Calu3 (cell line): ENCODE measurements at regions not wholly inside any gene's neighbourhood (a gene's known extent, or its start where the extent isn't known, plus 50 kb on each side); places are given as distances from the start of the nearest gene placed in this dataset.

ENCODE experiments used
- BruUV-seq: library from RNA; stranded (reverse); fragments of 400-500 nt; replicated peaks from 2 replicates; lab custom pipeline; 2021; lab: Mats Ljungman, UMichigan
- CTCF ChIA-PET: fragments of 300-600 bp; sonication (Branson Sonifier 250); formaldehyde crosslinking; loops from one replicate; lab custom pipeline; 2022; ENCODE audit warnings: antibody characterized with exemption; lab: Charles Lee
- DNase-seq: peaks from one replicate; pipeline ENCODE4 v3.0.0; 2022
- H3K27ac Mint-ChIP-seq: one replicate; pipeline ENCODE4 v1.8.0; 2022; ENCODE audit warnings: mixed read lengths; ENCODE audit not compliant: unreplicated experiment
- H3K27me3 Mint-ChIP-seq: one replicate; pipeline ENCODE4 v1.8.0; 2022; ENCODE audit warnings: mixed read lengths; ENCODE audit not compliant: unreplicated experiment
- H3K36me3 Mint-ChIP-seq: one replicate; pipeline ENCODE4 v1.8.0; 2022; ENCODE audit warnings: mild to moderate bottlenecking, moderate library complexity, mixed read lengths; ENCODE audit not compliant: insufficient read depth, unreplicated experiment
- H3K4me1 Mint-ChIP-seq: one replicate; pipeline ENCODE4 v1.8.0; 2022; ENCODE audit warnings: mild to moderate bottlenecking, low read depth, mixed read lengths; ENCODE audit not compliant: unreplicated experiment
- H3K4me3 Mint-ChIP-seq: one replicate; pipeline ENCODE4 v1.8.0; 2022; ENCODE audit warnings: mild to moderate bottlenecking, low read depth, moderate library complexity, mixed read lengths; ENCODE audit not compliant: unreplicated experiment
- H3K9me3 Mint-ChIP-seq: one replicate; pipeline ENCODE4 v1.8.0; 2022; ENCODE audit warnings: low read depth, mixed read lengths; ENCODE audit not compliant: unreplicated experiment
- CTCF ChIP-seq: fragments of 200-600 bp; IDR thresholded peaks from one replicate; pipeline ENCODE4 v1.8.0; 2022; ENCODE audit warnings: antibody characterized with exemption; ENCODE audit not compliant: unreplicated experiment
- intact Hi-C: fragments of 100-400 bp; cut with micrococcal nuclease; formaldehyde crosslinking; loops from one replicate; pipeline ENCODE4 v1.10.0; 2022; ENCODE audit not compliant: unreplicated experiment

- Mint-ChIP-seq H3K27me3 (no peaks in the 10 kb centered on the region), H3K9me3 (peaks cover 2% of the 10 kb centered on the region), H3K4me3 (no peak overlapping the region), H3K4me1 (no peaks in the 10 kb centered on the region), H3K36me3 (no peaks in the 10 kb centered on the region), H3K27ac (no peak overlapping the region)
- no peak for DNase-seq
- no TSS peak for BruUV-seq
- no peak for TF ChIP-seq CTCF
- CTCF ChIA-PET, result no interaction called here
- intact Hi-C loops, result no loop called here
These were observed 564.0 kb downstream of the TRHDE start for GRCh38 chr12:72836194-72836593.

- no peak for DNase-seq
- CTCF ChIA-PET, result no interaction called here
These were observed 567.5 kb downstream of the TRHDE start for GRCh38 chr12:72839696-72840095.

GRCh38 chr12:72863671-72864070 lies 591.5 kb downstream of the TRHDE start:
- intact Hi-C loops, result no loop called here
- Mint-ChIP-seq H3K27me3 (no peaks in the 10 kb centered on the region), H3K4me3 (no peak overlapping the region), H3K4me1 (peaks cover 7% of the 10 kb centered on the region), H3K27ac (no peak overlapping the region), H3K36me3 (no peaks in the 10 kb centered on the region), H3K9me3 (no peaks in the 10 kb centered on the region)
- no peak for TF ChIP-seq CTCF
- CTCF ChIA-PET, result interaction anchor here (0.6 kb wide), 1 partner anchor 241 kb away, joined by 3 read pairs; no protein-coding TSS in a partner anchor
- no TSS peak for BruUV-seq
- DNase-seq, result no peak

More at GRCh38 chr12:72839696-72840095, 567.5 kb downstream of the TRHDE start:
- Mint-ChIP-seq H3K4me1 (no peaks in the 10 kb centered on the region), H3K27ac (no peak overlapping the region), H3K36me3 (no peaks in the 10 kb centered on the region), H3K9me3 (peaks cover 7% of the 10 kb centered on the region), H3K27me3 (no peaks in the 10 kb centered on the region), H3K4me3 (no peak overlapping the region)
- BruUV-seq, result no TSS peak
- TF ChIP-seq CTCF, result no peak
- intact Hi-C loops, result no loop called here

- BruUV-seq, result no TSS peak
- intact Hi-C loops, result no loop called here
- TF ChIP-seq CTCF, result no peak
- no peak for DNase-seq
- Mint-ChIP-seq H3K27ac (no peak overlapping the region), H3K4me1 (peaks cover 7% of the 10 kb centered on the region), H3K9me3 (no peaks in the 10 kb centered on the region), H3K27me3 (no peaks in the 10 kb centered on the region), H3K36me3 (no peaks in the 10 kb centered on the region), H3K4me3 (no peak overlapping the region)
- CTCF ChIA-PET, result no interaction called here
These were observed 593.8 kb downstream of the TRHDE start for GRCh38 chr12:72865921-72866320.
